Astrocyte (in vitro differentiated cells and primary cell): ENCODE measurements at regions not wholly inside any gene's neighbourhood (a gene's known extent, or its start where the extent isn't known, plus 50 kb on each side); places are given as distances from the start of the nearest gene placed in this dataset.

Experiments used
- DNase-seq: peaks from one replicate; pipeline ENCODE4 v3.0.0-alpha.2; 2010; ENCODE audit warnings: low read depth
- FAIRE-seq: peaks from 2 replicates; lab custom pipeline; 2011; peaks lifted over from hg19 to GRCh38; lab: Jason Lieb, UNC
- H2AFZ ChIP-seq: 2 replicates; pipeline ENCODE4 v1.6.0; 2012; ENCODE audit warnings: low read depth, low read length, inconsistent platforms
- H3K27ac ChIP-seq: 2 replicates; pipeline ENCODE4 v1.5.1; 2011; ENCODE audit warnings: low read depth, low read length, inconsistent platforms
- H3K27me3 ChIP-seq: 2 replicates; pipeline ENCODE4 v1.6.0; 2011; ENCODE audit warnings: low read length, inconsistent platforms; ENCODE audit not compliant: insufficient read depth
- H3K36me3 ChIP-seq: 2 replicates; pipeline ENCODE4 v1.5.1; 2011; ENCODE audit warnings: low read length, inconsistent platforms; ENCODE audit not compliant: insufficient read depth
- H3K4me1 ChIP-seq: 2 replicates; pipeline ENCODE4 v1.5.1; 2011; ENCODE audit warnings: low read length, inconsistent platforms; ENCODE audit not compliant: insufficient read depth
- H3K4me2 ChIP-seq: 2 replicates; pipeline ENCODE4 v1.6.0; 2012; ENCODE audit warnings: low read length, inconsistent platforms
- H3K4me3 ChIP-seq: 2 replicates; pipeline ENCODE4 v1.5.1; 2011; ENCODE audit warnings: low read depth, mild to moderate bottlenecking, low read length, inconsistent platforms; ENCODE audit not compliant: insufficient read depth
- H3K79me2 ChIP-seq: 2 replicates; pipeline ENCODE4 v1.6.0; 2012; ENCODE audit warnings: mild to moderate bottlenecking, low read length, inconsistent platforms; ENCODE audit not compliant: insufficient read depth
- H3K9ac ChIP-seq: 2 replicates; pipeline ENCODE4 v1.6.0; 2012; ENCODE audit warnings: mild to moderate bottlenecking, low read length, inconsistent platforms
- H3K9me3 ChIP-seq: 2 replicates; pipeline ENCODE4 v1.5.1; 2012; ENCODE audit warnings: low read depth, mild to moderate bottlenecking, low read length, inconsistent platforms; ENCODE audit not compliant: insufficient read depth
- H4K20me1 ChIP-seq: 2 replicates; pipeline ENCODE4 v1.6.0; 2012; ENCODE audit warnings: low read length, inconsistent platforms; ENCODE audit not compliant: insufficient read depth
- H3K27ac Mint-ChIP-seq: one replicate; pipeline ENCODE4 v1.8.0; 2021; ENCODE audit warnings: mild to moderate bottlenecking, mixed read lengths; ENCODE audit not compliant: unreplicated experiment
- H3K27me3 Mint-ChIP-seq: one replicate; pipeline ENCODE4 v1.8.0; 2021; ENCODE audit warnings: low read depth, mixed read lengths; ENCODE audit not compliant: unreplicated experiment
- H3K36me3 Mint-ChIP-seq: one replicate; pipeline ENCODE4 v1.8.0; 2021; ENCODE audit warnings: low read depth, mixed read lengths; ENCODE audit not compliant: unreplicated experiment
- H3K4me1 Mint-ChIP-seq: one replicate; pipeline ENCODE4 v1.8.0; 2021; ENCODE audit warnings: low read depth, mixed read lengths; ENCODE audit not compliant: unreplicated experiment
- H3K4me3 Mint-ChIP-seq: one replicate; pipeline ENCODE4 v1.8.0; 2021; ENCODE audit warnings: mild to moderate bottlenecking, moderate library complexity, mixed read lengths; ENCODE audit not compliant: unreplicated experiment
- H3K9me3 Mint-ChIP-seq: one replicate; pipeline ENCODE4 v1.8.0; 2021; ENCODE audit warnings: mild to moderate bottlenecking, mixed read lengths; ENCODE audit not compliant: unreplicated experiment
- CTCF ChIP-seq: IDR thresholded peaks from 2 replicates; pipeline ENCODE4 v1.5.1; 2011; ENCODE audit warnings: low read depth, mild to moderate bottlenecking, inconsistent platforms, low read length, moderate library complexity; ENCODE audit not compliant: insufficient read depth
- EZH2 ChIP-seq: IDR thresholded peaks from 2 replicates; pipeline ENCODE4 v1.6.1; 2012; ENCODE audit warnings: mild to moderate bottlenecking, low read length, inconsistent platforms; ENCODE audit not compliant: insufficient read depth

GRCh38 chr2:79389481-79389880 is 123.4 kb upstream of the CTNNA2 start:
- Histone ChIP-seq H3K27me3 (no peaks in the 10 kb centered on the region), H2AFZ (no peak overlapping the region), H3K4me3 (no peak overlapping the region), H3K4me2 (no peak overlapping the region), H3K79me2 (no peaks in the 10 kb centered on the region), H3K4me1 (no peaks in the 10 kb centered on the region), H4K20me1 (no peaks in the 10 kb centered on the region), H3K36me3 (no peaks in the 10 kb centered on the region), H3K9ac (no peak overlapping the region), H3K27ac (no peak overlapping the region), H3K9me3 (no peaks in the 10 kb centered on the region)
- FAIRE-seq (no peak), DNase-seq (peak; percentile 4)
- H3K4me3 Mint-ChIP-seq = no peak overlapping the region
- H3K27me3 Mint-ChIP-seq = no peaks in the 10 kb centered on the region
- no peak for TF ChIP-seq EZH2
- no peak for TF ChIP-seq CTCF
- H3K9me3 Mint-ChIP-seq = no peaks in the 10 kb centered on the region
- no peak overlapping the region for H3K27ac Mint-ChIP-seq
- H3K36me3 Mint-ChIP-seq = no peaks in the 10 kb centered on the region
- peaks cover 10% of the 10 kb centered on the region for H3K4me1 Mint-ChIP-seq

GRCh38 chr2:79388024-79388423 is 124.8 kb upstream of the CTNNA2 start:
- H2AFZ ChIP-seq = no peak overlapping the region
- Mint-ChIP-seq H3K27ac (no peak overlapping the region), H3K4me1 (no peaks in the 10 kb centered on the region), H3K4me3 (no peak overlapping the region), H3K27me3 (no peaks in the 10 kb centered on the region), H3K36me3 (no peaks in the 10 kb centered on the region), H3K9me3 (no peaks in the 10 kb centered on the region)
- H3K9ac ChIP-seq = no peak overlapping the region
- no peaks in the 10 kb centered on the region for H3K4me1 ChIP-seq
- H4K20me1 ChIP-seq = no peaks in the 10 kb centered on the region
- H3K4me2 ChIP-seq = no peak overlapping the region
- peaks cover 4% of the 10 kb centered on the region for H3K9me3 ChIP-seq
- H3K36me3 ChIP-seq = no peaks in the 10 kb centered on the region
- H3K27me3 ChIP-seq = no peaks in the 10 kb centered on the region
- no peak for DNase-seq
- TF ChIP-seq EZH2 = no peak
- TF ChIP-seq CTCF = no peak
- H3K27ac ChIP-seq = no peak overlapping the region
- H3K79me2 ChIP-seq = no peaks in the 10 kb centered on the region
- no peak overlapping the region for H3K4me3 ChIP-seq
- FAIRE-seq = no peak

GRCh38 chr2:79387431-79387830 is 125.4 kb upstream of the CTNNA2 start:
- no peaks in the 10 kb centered on the region for H3K36me3 Mint-ChIP-seq
- Histone ChIP-seq H3K27ac (no peak overlapping the region), H2AFZ (no peak overlapping the region), H3K4me1 (no peaks in the 10 kb centered on the region), H3K79me2 (no peaks in the 10 kb centered on the region), H3K4me3 (no peak overlapping the region), H4K20me1 (no peaks in the 10 kb centered on the region), H3K27me3 (no peaks in the 10 kb centered on the region), H3K4me2 (no peak overlapping the region), H3K9me3 (peaks cover 4% of the 10 kb centered on the region), H3K36me3 (no peaks in the 10 kb centered on the region), H3K9ac (no peak overlapping the region)
- H3K27ac Mint-ChIP-seq = no peak overlapping the region
- no peak for DNase-seq
- no peaks in the 10 kb centered on the region for H3K9me3 Mint-ChIP-seq
- H3K27me3 Mint-ChIP-seq = no peaks in the 10 kb centered on the region
- no peaks in the 10 kb centered on the region for H3K4me1 Mint-ChIP-seq
- FAIRE-seq = no peak
- TF ChIP-seq CTCF (no peak), EZH2 (no peak)
- H3K4me3 Mint-ChIP-seq = no peak overlapping the region
